ENCODE measurements at regions not wholly inside any gene's neighbourhood (a gene's known extent, or its start where the extent isn't known, plus 50 kb on each side); places are given as distances from the start of the nearest gene placed in this dataset.
"Not testable (repeated sequence)": the region's sequence is repeated elsewhere in the genome, so short reads cannot be mapped to it uniquely, and the experiment has no call there.

DNA sequence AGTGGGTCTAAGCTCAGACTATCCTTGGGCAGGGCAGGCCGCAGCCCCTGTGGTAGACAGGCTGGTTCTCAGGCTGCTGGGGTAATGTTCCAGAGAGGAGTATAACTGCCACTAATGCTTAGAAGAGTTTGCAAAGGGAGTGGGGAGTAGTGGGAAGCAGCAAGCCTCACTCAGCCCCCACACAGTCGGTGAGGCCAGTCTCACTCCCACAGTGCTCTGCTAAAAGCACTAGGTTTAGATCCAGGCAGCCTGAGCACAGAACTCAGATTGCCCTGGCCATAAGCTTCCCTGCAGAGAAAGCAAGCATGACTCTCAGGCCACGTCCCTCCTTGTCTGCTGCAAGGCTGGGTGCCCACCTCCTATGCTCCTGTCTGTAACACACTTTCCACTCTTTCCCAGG lies 69.4 kb upstream of the HCN1 start:
- ChIA-PET POLR2A (no interaction called here), CTCF (no interaction called here)
- Histone ChIP-seq H3K27me3 (ENCODE audit: control insufficient read depth, insufficient read depth, low read length) (no peaks in the 10 kb centered on the region), H3K9me3 (ENCODE audit: control insufficient read depth, insufficient read depth, low read depth, low read length) (0 out of 2 replicates have a peak, but pooled peaks cover 2% of the 10 kb centered on the region), H3K4me1 (ENCODE audit: control insufficient read depth, insufficient read depth, low read length) (no peaks in the 10 kb centered on the region), H3K36me3 (ENCODE audit: control insufficient read depth, insufficient read depth, low read length) (no peaks in the 10 kb centered on the region), H3K27ac (ENCODE audit: low read length) (no peak overlapping the region), H3K4me3 (ENCODE audit: low read depth in 2 of 2, low read length in 2 of 2) (no peak overlapping the region)
- in situ Hi-C loops (cut with HindIII; ENCODE audit: low pct_unique_long_range_greater_than_20kb, low sequenced_read_pairs) (no loop called here), intact Hi-C loops (cut with micrococcal nuclease; ENCODE audit: unreplicated experiment) (no loop called here)
- DNase-seq (ENCODE audit: low read depth, low spot score) (no peak), ATAC-seq (no peak)
- no peak for TF ChIP-seq TCF7L2 (IDR thresholded peaks at IDR 0.05; ENCODE audit: low read depth, low read length)
- TF ChIP-seq POLR2AphosphoS5 (IDR thresholded peaks at IDR 0.05; ENCODE audit: low read depth, low read length): no peak
- no peak for TF ChIP-seq CTCF (IDR thresholded peaks at IDR 0.05)
- TF ChIP-seq REST (IDR thresholded peaks at IDR 0.05; ENCODE audit: insufficient read depth in 1 of 2, low read depth in 2 of 2, low read length in 1 of 2): no peak
- TF ChIP-seq SIN3A (IDR thresholded peaks at IDR 0.05; ENCODE audit: borderline replicate concordance, insufficient read depth, low read depth, low read length): no peak
- no TSS peak for BruUV-seq (replicated peaks)

DNA sequence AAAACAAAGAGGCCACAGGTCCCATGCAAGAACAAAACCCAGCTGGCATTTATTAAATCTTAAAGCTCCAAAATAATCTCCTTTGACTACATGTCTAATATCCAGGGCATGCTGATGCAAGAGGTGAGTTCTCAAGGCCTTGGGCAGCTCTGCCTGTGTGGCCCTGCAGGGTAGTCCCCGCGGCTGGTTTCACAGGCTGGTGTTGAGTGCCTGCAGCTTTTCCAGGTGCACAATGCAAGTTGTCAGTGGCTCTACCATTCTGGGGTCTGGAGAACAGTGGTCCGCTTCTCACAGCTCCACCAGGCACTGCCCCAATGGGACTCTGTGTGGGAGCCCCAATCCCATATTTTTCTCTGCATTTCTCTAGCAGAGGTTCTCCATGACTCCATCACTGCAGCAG lies 54.4 kb upstream of the HCN1 start:
- intact Hi-C loops (cut with micrococcal nuclease; ENCODE audit: unreplicated experiment): no loop called here
- no peaks in the 10 kb centered on the region for H3K4me1 ChIP-seq (ENCODE audit: control insufficient read depth, insufficient read depth, low read length)
- no peak overlapping the region for H3K27ac ChIP-seq (ENCODE audit: low read length)
- no peak for DNase-seq (ENCODE audit: low read depth, low spot score)
- H3K4me3 ChIP-seq (ENCODE audit: low read depth in 2 of 2, low read length in 2 of 2): no peak overlapping the region
- ChIA-PET CTCF (no interaction called here), POLR2A (no interaction called here)
- no TSS peak for BruUV-seq (replicated peaks)
- ATAC-seq: no peak
- no peak for TF ChIP-seq TCF7L2 (IDR thresholded peaks at IDR 0.05; ENCODE audit: low read depth, low read length)
- no peak for TF ChIP-seq SIN3A (IDR thresholded peaks at IDR 0.05; ENCODE audit: borderline replicate concordance, insufficient read depth, low read depth, low read length)
- TF ChIP-seq CTCF (IDR thresholded peaks at IDR 0.05): no peak
- no peak for TF ChIP-seq REST (IDR thresholded peaks at IDR 0.05; ENCODE audit: insufficient read depth in 1 of 2, low read depth in 2 of 2, low read length in 1 of 2)
- TF ChIP-seq POLR2AphosphoS5 (IDR thresholded peaks at IDR 0.05; ENCODE audit: low read depth, low read length): no peak
- H3K36me3 ChIP-seq (ENCODE audit: control insufficient read depth, insufficient read depth, low read length): no peaks in the 10 kb centered on the region
- in situ Hi-C loops (cut with HindIII; ENCODE audit: low pct_unique_long_range_greater_than_20kb, low sequenced_read_pairs): no loop called here
- no peaks in the 10 kb centered on the region for H3K9me3 ChIP-seq (ENCODE audit: control insufficient read depth, insufficient read depth, low read depth, low read length)
- H3K27me3 ChIP-seq (ENCODE audit: control insufficient read depth, insufficient read depth, low read length): no peaks in the 10 kb centered on the region

- CTCF ChIA-PET; in situ Hi-C loops (cut with HindIII; ENCODE audit: low pct_unique_long_range_greater_than_20kb, low sequenced_read_pairs); H3K9me3 ChIP-seq (ENCODE audit: control insufficient read depth, insufficient read depth, low read depth, low read length); H3K27ac ChIP-seq (ENCODE audit: low read length); BruUV-seq (replicated peaks); intact Hi-C loops (cut with micrococcal nuclease; ENCODE audit: unreplicated experiment); H3K27me3 ChIP-seq (ENCODE audit: control insufficient read depth, insufficient read depth, low read length); POLR2A ChIA-PET; DNase-seq (ENCODE audit: low read depth, low spot score); H3K36me3 ChIP-seq (ENCODE audit: control insufficient read depth, insufficient read depth, low read length); H3K4me3 ChIP-seq (ENCODE audit: low read depth in 2 of 2, low read length in 2 of 2); ATAC-seq; H3K4me1 ChIP-seq (ENCODE audit: control insufficient read depth, insufficient read depth, low read length): not testable (repeated sequence)
Measured at GRCh38 chr5:45748511-45748910, 52.3 kb upstream of the HCN1 start.
